HG02970 (cell line): ENCODE measurements at regions not wholly inside any gene's neighbourhood (a gene's known extent, or its start where the extent isn't known, plus 50 kb on each side); places are given as distances from the start of the nearest gene placed in this dataset.

Experiments used
- ATAC-seq: cut with Tn5 transposase; IDR thresholded peaks from one replicate; pipeline ENCODE4 v1.9.1; 2021; ENCODE audit warnings: mild to moderate bottlenecking, moderate library complexity, moderate number of reproducible peaks; ENCODE audit not compliant: unreplicated experiment, low FRiP score

GRCh38 chr2:234438305-234438977, 58.4 kb downstream of the ARL4C start:
- no peak for ATAC-seq

DNA sequence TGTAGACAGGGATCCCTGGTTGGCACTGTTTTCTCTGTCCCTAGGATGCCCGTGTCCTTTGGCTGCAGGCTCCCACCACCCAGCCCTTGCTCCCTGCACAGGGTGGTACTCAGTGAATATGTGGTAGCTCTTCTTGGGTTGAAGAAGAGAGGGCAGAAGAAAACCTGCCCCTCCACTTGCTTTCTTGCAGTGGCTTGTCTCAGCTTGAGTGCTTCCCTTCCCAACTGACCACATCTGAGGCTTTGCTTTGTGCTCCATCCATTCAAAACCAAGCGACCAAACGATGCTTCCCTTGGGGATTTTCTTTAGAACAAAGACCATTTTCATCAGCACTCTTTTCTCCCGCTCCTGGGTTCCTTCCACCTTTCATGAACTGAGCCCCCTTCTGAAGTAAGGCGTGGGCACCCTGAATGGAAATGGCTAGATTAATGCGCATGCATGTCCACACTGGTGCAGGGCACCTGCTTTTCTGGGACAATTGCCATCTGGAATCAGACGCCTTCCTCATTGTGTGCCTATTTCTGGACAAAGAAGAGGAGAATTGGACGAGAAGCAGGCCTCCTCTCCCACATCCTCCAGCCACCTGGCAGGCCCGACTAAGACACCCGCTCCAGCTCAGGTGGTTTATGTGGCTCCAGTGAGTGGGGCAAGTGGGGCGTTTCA, 59.1 kb downstream of the ARL4C start:
- no peak for ATAC-seq

GRCh38 chr2:234436482-234436837, 60.4 kb downstream of the ARL4C start:
- no peak for ATAC-seq

DNA sequence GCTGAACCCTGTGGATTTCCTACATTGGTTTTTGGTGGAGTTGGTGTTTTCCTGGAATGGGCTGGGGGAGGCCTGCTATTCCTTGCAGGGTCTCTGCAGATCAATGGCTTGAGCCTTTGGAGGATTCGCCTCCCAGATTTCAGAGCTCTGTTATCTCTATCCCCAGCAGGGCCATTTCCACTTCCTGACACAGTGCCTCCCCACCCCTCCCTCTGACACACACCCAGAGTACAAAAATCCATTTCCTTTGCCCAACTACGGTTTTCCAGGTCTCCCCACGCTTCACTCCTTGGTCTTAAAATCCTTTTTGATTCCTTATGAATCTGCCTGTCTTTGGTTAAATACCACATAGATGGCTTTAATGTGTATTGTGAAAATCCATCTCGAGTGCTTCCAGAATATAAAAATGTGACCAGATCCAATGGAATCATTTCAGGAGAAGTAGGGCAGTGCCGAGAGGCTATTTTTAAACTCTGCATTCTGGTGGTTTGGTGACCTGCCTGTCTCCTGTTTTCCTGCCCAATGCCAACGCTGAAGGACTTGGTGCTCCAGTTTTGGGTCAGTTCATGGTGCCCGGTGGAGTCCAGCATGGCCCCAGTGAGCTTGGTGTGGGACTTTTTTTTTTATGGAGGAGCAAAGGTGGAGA, 60.9 kb downstream of the ARL4C start:
- no peak for ATAC-seq

GRCh38 chr2:234433201-234433600, 63.7 kb downstream of the ARL4C start:
- no peak for ATAC-seq

DNA sequence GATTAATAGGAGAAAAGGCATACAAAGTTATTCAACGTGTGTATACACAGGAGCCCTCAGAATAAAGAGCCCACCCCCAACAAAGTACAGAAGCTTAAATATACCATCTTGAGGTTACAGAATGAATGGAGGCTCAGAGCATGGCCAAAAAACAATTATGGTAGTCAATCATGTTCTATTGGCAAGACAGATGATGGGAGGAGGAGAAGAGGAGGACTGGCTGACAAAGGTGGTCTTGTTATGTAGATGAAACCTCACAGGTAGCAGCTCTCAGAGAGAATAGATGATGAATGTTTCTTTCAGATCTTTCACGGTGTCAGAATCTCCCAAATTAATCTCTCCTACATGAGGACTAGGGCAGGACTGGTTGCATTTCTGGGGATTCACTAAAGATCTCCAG, 66.0 kb downstream of the ARL4C start:
- ATAC-seq: no peak

- ATAC-seq: no peak
Measured at GRCh38 chr2:234429265-234429664, 67.6 kb downstream of the ARL4C start.

DNA sequence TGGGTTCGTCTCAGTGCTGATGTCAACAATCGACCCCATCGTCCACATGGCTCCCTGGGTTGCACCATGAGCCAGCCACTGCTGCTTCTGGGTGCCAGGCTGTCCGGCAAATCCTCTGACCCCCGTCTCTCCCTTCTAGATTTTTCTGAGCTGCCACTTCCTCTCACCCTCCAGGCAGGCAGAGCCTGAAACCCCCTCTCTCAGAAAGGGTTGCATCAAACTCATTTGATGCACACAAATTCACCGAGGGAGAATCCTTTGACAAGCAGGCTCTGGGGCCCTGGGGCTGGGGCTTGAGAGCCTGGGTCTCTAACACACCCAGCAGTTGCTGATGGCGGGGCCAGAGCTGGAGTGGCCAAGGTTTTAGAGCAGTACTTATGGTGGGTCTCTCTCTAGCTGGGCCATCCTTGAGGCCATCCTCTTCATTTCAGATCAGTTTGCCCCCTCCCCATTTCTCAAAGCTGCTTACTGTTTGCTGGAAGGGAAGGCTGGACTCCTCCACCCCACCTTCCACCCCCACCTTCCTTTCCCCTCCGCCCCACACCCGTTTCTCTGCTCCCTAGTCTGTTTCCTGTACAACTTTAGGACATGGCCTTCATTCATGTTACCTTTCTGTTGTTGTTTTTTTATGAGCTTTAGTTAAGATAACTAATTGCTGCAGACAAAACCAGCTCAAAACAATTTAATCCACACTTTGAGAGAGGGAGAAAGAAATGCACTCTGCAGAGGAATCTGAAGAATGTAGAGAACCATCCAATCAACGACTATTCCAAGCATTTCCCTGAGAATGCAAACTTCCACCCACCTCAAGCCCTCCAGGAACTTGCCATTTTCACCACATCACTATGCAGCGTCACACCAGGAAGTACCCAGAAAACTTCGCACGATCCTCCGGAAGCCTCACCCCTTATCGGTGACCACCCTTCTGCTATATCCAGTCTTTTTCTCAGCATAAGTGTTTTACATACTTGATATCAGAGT, 69.5 kb downstream of the ARL4C start:
- ATAC-seq: no peak

- no peak for ATAC-seq
Measured at GRCh38 chr2:234426616-234427015, 70.3 kb downstream of the ARL4C start.

- peak; percentile 58 for ATAC-seq
Measured at GRCh38 chr2:234425639-234426603, 71.0 kb downstream of the ARL4C start.

GRCh38 chr2:234423884-234424283, 73.0 kb downstream of the ARL4C start:
- no peak for ATAC-seq

DNA sequence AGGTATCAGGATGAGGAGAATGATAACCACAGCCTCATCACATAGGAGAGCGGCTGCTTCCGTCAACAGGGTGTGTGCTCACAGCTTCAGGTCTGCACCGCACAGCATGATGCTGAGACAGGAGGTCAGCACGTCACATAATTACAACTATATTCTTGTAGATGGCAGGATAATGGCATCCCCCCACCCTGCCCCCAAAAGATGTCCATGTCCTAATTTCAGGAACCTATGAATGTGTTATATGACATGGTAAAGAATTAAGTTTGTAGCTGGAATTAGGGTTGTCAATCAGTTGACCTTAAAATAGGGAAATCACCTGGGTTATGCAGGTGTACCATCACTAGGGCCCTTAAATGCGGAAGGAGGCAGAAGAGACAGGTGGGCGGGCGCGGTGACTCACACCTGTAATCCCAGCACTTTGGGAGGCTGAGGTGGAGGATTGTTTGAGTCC, 73.9 kb downstream of the ARL4C start:
- no peak for ATAC-seq

- ATAC-seq: no peak
Measured at GRCh38 chr2:234422273-234422732, 74.6 kb downstream of the ARL4C start.

GRCh38 chr2:234420408-234420807, 76.5 kb downstream of the ARL4C start:
- ATAC-seq: no peak

DNA sequence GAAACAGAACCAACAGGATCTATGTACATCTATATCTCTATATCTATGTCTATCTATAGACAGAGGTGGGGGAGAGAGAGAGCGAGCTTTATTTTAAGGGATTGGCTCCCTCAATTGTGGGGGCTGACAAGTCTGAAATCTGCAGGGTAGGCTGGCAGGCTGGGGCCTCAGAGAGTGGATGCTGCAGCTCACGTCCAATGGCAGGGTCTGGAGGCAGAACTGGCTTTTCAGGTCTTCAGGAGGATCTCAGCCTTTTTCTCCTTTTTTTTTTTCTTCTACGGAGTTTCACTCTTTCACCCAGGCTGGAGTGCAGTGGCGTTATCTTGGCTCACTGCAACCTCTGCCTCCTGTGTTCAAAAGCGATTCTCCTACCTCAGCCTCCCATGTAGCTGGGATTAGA, 77.2 kb downstream of the ARL4C start:
- no peak for ATAC-seq

DNA sequence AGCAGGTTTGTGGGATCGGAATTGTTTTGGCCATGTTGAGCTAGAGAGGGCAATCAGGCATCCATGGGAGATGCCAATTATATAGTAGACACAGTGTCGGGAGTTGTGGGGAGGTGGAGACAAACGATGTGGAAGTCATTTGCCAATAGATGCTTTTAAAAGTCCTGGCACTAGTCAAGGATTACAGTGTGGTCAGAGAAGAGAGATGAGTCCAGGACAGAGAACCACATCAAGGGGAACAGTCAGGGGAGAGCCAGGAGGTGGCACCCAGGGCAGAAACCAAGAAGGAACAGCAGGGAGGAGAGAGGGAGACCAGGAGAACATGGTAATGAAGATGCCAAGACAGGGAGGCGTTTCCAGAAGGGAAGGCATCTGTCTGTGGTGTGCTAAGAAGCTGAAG, 81.2 kb downstream of the ARL4C start:
- no peak for ATAC-seq

DNA sequence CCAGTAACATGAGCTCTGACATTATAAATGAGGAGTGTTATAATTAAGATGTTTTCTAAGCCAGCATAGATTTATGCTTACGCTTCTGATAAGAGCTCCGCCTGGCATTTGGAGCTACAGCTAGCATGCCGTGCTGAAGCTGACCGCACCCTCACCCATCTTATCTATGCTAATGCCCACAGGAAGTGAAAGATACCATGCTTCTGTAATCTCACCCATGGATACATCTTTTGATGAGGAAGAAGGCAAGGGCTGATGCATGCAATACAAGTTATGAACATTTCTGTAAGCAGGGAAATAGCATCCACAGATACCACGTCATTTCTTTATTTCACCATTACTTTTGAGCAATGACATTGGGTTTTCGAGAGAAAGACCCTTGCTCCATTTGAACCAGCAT, 82.3 kb downstream of the ARL4C start:
- no peak for ATAC-seq

GRCh38 chr2:234412726-234413125, 84.2 kb downstream of the ARL4C start:
- ATAC-seq: no peak

GRCh38 chr2:234411793-234412192, 85.1 kb downstream of the ARL4C start:
- no peak for ATAC-seq
